Glutamatergic neuron (in vitro differentiated cells): ENCODE measurements at regions not wholly inside any gene's neighbourhood (a gene's known extent, or its start where the extent isn't known, plus 50 kb on each side); places are given as distances from the start of the nearest gene placed in this dataset.

ENCODE experiments used
- DNase-seq: peaks from one replicate; pipeline ENCODE4 v3.0.0; 2022
- H3K27ac Mint-ChIP-seq: one replicate; pipeline ENCODE4 v1.8.0; 2020; ENCODE audit warnings: mild to moderate bottlenecking, mixed read lengths, inconsistent platforms; ENCODE audit not compliant: unreplicated experiment
- H3K27me3 Mint-ChIP-seq: one replicate; pipeline ENCODE4 v1.8.0; 2020; ENCODE audit warnings: mild to moderate bottlenecking, moderate library complexity, mixed read lengths, inconsistent platforms; ENCODE audit not compliant: unreplicated experiment
- H3K36me3 Mint-ChIP-seq: one replicate; pipeline ENCODE4 v1.8.0; 2020; ENCODE audit warnings: mild to moderate bottlenecking, mixed read lengths, inconsistent platforms; ENCODE audit not compliant: unreplicated experiment
- H3K4me1 Mint-ChIP-seq: one replicate; pipeline ENCODE4 v1.8.0; 2020; ENCODE audit warnings: mild to moderate bottlenecking, low read depth, mixed read lengths, inconsistent platforms; ENCODE audit not compliant: unreplicated experiment
- H3K4me3 Mint-ChIP-seq: one replicate; pipeline ENCODE4 v1.8.0; 2020; ENCODE audit warnings: mild to moderate bottlenecking, mixed read lengths, inconsistent platforms; ENCODE audit not compliant: unreplicated experiment
- H3K9me3 Mint-ChIP-seq: one replicate; pipeline ENCODE4 v1.8.0; 2020; ENCODE audit warnings: mild to moderate bottlenecking, moderate library complexity, mixed read lengths, inconsistent platforms; ENCODE audit not compliant: unreplicated experiment
- TF ChIP-seq, protein P1 (sequence below): fragments of 200-600 bp; sonication (generic); IDR thresholded peaks from one replicate; pipeline ENCODE4 v1.5.0; 2021; ENCODE audit not compliant: partially characterized antibody, unreplicated experiment

- TF ChIP-seq, protein P1, sequence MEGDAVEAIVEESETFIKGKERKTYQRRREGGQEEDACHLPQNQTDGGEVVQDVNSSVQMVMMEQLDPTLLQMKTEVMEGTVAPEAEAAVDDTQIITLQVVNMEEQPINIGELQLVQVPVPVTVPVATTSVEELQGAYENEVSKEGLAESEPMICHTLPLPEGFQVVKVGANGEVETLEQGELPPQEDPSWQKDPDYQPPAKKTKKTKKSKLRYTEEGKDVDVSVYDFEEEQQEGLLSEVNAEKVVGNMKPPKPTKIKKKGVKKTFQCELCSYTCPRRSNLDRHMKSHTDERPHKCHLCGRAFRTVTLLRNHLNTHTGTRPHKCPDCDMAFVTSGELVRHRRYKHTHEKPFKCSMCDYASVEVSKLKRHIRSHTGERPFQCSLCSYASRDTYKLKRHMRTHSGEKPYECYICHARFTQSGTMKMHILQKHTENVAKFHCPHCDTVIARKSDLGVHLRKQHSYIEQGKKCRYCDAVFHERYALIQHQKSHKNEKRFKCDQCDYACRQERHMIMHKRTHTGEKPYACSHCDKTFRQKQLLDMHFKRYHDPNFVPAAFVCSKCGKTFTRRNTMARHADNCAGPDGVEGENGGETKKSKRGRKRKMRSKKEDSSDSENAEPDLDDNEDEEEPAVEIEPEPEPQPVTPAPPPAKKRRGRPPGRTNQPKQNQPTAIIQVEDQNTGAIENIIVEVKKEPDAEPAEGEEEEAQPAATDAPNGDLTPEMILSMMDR, result no peak
- DNase-seq, result no peak
- no peaks in the 10 kb centered on the region for H3K36me3 Mint-ChIP-seq
- peaks cover 19% of the 10 kb centered on the region for H3K4me1 Mint-ChIP-seq
- peaks cover 1% of the 10 kb centered on the region for H3K27me3 Mint-ChIP-seq
- H3K27ac Mint-ChIP-seq, result no peak overlapping the region
- H3K4me3 Mint-ChIP-seq, result no peak overlapping the region
- H3K9me3 Mint-ChIP-seq, result peaks cover 3% of the 10 kb centered on the region
Measured at GRCh38 chr6:19972221-19972620, 135.1 kb downstream of the ID4 start.

DNA sequence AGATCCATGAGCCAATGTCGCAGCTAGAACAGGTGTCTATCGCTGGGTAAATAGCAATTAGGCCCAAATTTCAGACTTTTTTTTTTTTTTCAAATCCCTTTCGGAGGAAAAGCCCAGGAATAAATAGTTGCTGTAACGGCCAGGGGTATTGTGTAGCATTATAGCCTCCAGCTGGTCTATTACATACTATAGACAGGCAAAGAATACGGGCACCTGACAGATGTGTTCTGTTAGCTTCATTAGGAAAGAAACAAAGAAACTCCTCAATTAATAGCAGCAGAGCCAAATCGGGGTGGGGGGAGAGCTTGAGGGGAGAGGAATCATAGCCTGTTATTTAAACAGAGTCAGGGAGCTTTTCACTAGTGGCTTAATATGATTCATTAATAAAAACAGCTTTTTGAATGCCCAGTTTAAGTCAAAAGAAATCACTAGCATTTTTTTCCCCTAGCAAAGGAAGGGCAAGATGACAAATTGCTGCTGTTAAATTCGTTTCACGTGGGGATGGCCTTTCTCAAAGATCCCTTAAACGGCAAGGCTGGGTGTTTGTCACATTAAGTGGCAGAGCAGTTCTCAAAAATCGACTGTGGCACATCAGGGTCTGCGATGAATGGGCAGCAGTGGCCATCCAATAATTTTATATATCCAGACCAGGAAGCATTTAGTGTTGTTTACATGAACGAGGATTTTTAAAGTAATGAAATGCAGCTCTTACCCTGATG is 139.4 kb downstream of the ID4 start:
- no peak for DNase-seq
- H3K27ac Mint-ChIP-seq, result no peak overlapping the region

GRCh38 chr6:19979059-19979458 is 141.9 kb downstream of the ID4 start:
- H3K9me3 Mint-ChIP-seq, result peaks cover 3% of the 10 kb centered on the region
- H3K36me3 Mint-ChIP-seq, result no peaks in the 10 kb centered on the region
- peaks cover 1% of the 10 kb centered on the region for H3K27me3 Mint-ChIP-seq
- TF ChIP-seq, protein P1, result no peak
- H3K4me1 Mint-ChIP-seq, result peaks cover 19% of the 10 kb centered on the region
- DNase-seq, result no peak
- H3K4me3 Mint-ChIP-seq, result no peak overlapping the region
- no peak overlapping the region for H3K27ac Mint-ChIP-seq

More for the DNA sequence above, 139.4 kb downstream of the ID4 start:
- H3K27me3 Mint-ChIP-seq, result peaks cover 1% of the 10 kb centered on the region
- no peak overlapping the region for H3K4me3 Mint-ChIP-seq
- H3K4me1 Mint-ChIP-seq, result peaks cover 19% of the 10 kb centered on the region
- peaks cover 3% of the 10 kb centered on the region for H3K9me3 Mint-ChIP-seq
- TF ChIP-seq, protein P1, result no peak
- no peaks in the 10 kb centered on the region for H3K36me3 Mint-ChIP-seq

- Mint-ChIP-seq H3K27ac (no peak overlapping the region), H3K4me1 (peaks cover 12% of the 10 kb centered on the region), H3K36me3 (no peaks in the 10 kb centered on the region), H3K4me3 (no peak overlapping the region), H3K27me3 (peaks cover 1% of the 10 kb centered on the region), H3K9me3 (no peaks in the 10 kb centered on the region)
- TF ChIP-seq, protein P1, result no peak
- no peak for DNase-seq
Measured at GRCh38 chr6:19979986-19980385, 142.8 kb downstream of the ID4 start.

DNA sequence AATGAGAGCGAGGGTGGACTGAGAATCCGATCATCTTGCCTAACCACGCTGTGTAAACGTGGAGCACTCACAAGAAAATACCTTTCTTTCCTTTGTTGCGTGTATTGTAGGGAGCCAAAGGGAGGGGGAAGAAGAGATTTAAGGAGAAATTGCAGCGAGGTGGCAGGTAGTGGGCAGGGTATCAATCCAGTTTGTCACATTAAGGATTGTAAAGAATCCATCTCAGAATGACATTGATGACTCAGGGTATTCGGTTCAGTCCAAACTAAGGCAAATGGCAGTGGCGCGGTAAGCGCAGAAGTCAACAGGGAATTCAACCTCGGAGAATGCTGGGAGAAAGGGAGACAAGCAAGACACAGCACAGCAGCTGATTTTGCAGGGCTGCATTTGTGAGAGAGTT is 146.2 kb downstream of the ID4 start:
- H3K4me1 Mint-ChIP-seq, result no peaks in the 10 kb centered on the region
- TF ChIP-seq, protein P1, result no peak
- H3K4me3 Mint-ChIP-seq, result no peak overlapping the region
- H3K36me3 Mint-ChIP-seq, result no peaks in the 10 kb centered on the region
- no peak overlapping the region for H3K27ac Mint-ChIP-seq
- no peak for DNase-seq
- no peaks in the 10 kb centered on the region for H3K27me3 Mint-ChIP-seq
- no peaks in the 10 kb centered on the region for H3K9me3 Mint-ChIP-seq
